ENCODE measurements at regions not wholly inside any gene's neighbourhood (a gene's known extent, or its start where the extent isn't known, plus 50 kb on each side); places are given as distances from the start of the nearest gene placed in this dataset.

DNA sequence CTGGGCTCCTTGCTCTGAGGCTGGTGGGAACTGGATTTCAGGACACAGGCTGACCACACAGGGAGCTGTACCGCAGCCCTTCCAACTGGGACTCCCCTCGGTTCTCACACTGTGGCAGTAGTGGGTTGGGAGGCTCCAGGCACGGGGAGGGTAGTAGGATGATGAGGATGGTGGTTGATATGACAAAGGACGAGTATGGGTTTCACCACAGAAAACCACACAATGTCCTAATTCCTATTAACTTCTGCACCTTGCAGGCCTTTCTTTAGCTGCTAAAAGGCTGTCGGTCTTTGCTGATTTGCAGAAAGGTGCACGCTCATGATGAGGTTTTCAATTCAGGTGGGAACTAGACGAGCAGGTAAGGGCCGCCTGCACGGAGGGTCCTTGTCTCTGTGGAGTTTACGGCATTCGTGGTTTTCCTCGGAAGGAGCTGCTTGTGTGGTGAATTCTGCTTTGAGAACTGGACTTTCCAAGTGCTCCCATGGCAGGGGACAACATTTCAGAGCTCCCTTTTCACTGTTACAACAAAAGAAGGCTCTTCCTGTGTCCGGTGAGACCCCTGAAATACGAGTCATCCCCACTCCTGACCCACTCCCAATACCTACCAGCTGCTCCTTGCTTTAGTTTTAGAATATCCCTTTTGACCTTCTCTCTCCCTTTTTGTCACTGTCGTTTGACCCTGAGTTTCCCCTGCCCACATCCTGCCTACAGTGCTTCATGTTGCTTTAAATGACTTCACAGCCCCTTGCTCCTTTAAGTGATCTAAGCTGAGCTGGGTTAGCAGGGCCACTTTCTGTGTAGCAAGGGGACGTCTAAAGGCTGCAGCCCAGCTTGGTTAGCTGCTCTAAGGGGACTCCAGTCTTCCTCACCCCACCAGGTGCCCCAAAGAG, 125.1 kb downstream of the MRPS6 start:
- WGBS: 77% methylated on average over 16 of the region's 16 CpGs
- Histone ChIP-seq H3K9me3 (no peaks in the 10 kb centered on the region), H3K27ac (no peak overlapping the region), H3K4me3 (no peak overlapping the region), H3K27me3 (replicated peaks; ENCODE audit: insufficient read depth) (no peaks in the 10 kb centered on the region), H3K36me3 (no peaks in the 10 kb centered on the region), H3K4me1 (replicated peaks) (no peaks in the 10 kb centered on the region)
- TF ChIP-seq, protein P1, sequence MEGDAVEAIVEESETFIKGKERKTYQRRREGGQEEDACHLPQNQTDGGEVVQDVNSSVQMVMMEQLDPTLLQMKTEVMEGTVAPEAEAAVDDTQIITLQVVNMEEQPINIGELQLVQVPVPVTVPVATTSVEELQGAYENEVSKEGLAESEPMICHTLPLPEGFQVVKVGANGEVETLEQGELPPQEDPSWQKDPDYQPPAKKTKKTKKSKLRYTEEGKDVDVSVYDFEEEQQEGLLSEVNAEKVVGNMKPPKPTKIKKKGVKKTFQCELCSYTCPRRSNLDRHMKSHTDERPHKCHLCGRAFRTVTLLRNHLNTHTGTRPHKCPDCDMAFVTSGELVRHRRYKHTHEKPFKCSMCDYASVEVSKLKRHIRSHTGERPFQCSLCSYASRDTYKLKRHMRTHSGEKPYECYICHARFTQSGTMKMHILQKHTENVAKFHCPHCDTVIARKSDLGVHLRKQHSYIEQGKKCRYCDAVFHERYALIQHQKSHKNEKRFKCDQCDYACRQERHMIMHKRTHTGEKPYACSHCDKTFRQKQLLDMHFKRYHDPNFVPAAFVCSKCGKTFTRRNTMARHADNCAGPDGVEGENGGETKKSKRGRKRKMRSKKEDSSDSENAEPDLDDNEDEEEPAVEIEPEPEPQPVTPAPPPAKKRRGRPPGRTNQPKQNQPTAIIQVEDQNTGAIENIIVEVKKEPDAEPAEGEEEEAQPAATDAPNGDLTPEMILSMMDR (IDR thresholded peaks at IDR 0.05): no peak
- no peak for TF ChIP-seq POLR2AphosphoS5 (IDR thresholded peaks at IDR 0.05)
- no peak for TF ChIP-seq POLR2A (IDR thresholded peaks at IDR 0.05)
- intact Hi-C loops (cut with DNase I): no loop called here
- DNase-seq (ENCODE audit: low spot score): no peak

DNA sequence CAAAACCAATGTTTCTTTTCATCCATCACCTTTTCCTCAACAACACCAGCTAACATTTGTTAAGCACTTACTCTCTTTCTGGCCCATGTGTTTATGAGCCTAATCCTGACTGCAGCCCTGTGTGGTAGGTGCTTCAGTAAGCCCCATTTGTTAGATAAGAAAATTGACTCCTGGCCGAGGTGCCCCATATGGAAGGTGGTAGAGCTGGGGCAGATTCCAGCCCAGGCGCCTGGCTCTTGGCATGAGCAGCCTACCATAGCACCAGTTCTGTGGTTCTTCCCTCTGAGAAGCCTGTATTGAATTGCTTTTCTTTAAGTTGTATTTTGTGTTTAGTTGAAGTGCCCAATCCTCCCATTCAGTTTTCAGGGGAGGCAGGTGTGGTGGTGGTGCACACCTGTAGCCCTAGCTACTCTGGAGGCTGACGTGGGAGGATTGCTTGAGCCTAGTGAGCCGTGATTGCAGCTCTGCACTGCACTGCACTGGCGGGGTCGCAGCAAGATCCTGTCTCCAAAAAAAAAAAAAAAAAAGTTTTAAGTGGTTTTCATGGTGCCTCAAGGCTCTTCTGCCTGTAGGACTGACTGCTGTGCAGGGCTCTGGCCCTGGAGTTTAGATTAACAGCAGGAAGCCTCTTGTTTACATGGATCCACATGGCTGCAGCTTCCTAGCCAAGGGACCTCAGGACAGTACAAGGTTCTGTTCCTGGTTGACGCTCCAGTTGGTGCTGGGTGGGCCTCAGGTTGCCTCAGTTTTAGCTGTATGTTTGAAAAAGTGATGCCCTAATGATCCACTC, 125.9 kb downstream of the MRPS6 start:
- WGBS: 92% methylated on average over 7 of the region's 7 CpGs
- H3K4me1 ChIP-seq (replicated peaks): no peaks in the 10 kb centered on the region

DNA sequence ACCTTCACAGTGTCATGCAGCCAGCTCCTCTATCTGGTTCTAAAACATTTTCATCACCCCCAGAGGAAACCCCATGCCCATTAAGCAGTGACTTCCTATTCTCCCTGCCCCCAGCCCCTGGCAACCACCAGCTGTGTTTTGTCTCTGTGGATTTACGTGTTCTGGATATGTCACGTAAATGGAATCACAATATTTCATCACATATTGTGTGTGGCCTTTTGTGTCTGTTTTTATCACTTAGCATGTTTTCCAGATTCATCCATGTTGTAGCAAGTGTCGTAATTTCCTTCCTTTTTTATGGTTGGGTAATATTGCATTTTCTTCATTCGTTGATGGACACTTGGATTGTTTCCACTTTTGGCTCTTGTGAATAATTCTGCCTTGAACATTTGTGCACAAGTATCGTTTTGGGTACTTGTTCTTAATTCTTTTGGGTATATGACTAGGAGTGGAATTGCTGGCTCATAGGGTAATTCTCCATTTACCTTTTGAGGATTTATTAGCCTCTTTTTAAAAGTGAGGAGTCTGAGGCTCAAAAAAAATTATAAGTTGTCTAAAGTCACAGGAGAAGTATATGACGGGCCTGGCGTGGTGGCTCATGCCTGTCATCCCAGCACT, 127.0 kb downstream of the MRPS6 start:
- TF ChIP-seq POLR2A (IDR thresholded peaks at IDR 0.05) (no peak), POLR2AphosphoS5 (IDR thresholded peaks at IDR 0.05) (no peak)
- TF ChIP-seq, protein P1 (IDR thresholded peaks at IDR 0.05): no peak
- no peak overlapping the region for H3K27ac ChIP-seq
- WGBS: 85% methylated on average over 7 of the region's 7 CpGs
- H3K9me3 ChIP-seq: no peaks in the 10 kb centered on the region
- H3K4me1 ChIP-seq (replicated peaks): no peaks in the 10 kb centered on the region
- H3K27me3 ChIP-seq (replicated peaks; ENCODE audit: insufficient read depth): no peaks in the 10 kb centered on the region
- DNase-seq (ENCODE audit: low spot score): no peak
- H3K4me3 ChIP-seq: no peak overlapping the region
- intact Hi-C loops (cut with DNase I): loop anchor here (5.0 kb wide), 2 partner anchors 147 to 253 kb away; no protein-coding TSS in a partner anchor
- H3K36me3 ChIP-seq: no peaks in the 10 kb centered on the region

More for the DNA sequence above, 125.9 kb downstream of the MRPS6 start:
- Histone ChIP-seq H3K27ac (no peak overlapping the region), H3K9me3 (no peaks in the 10 kb centered on the region), H3K36me3 (no peaks in the 10 kb centered on the region), H3K27me3 (replicated peaks; ENCODE audit: insufficient read depth) (no peaks in the 10 kb centered on the region), H3K4me3 (no peak overlapping the region)
- TF ChIP-seq POLR2A (IDR thresholded peaks at IDR 0.05) (no peak), POLR2AphosphoS5 (IDR thresholded peaks at IDR 0.05) (no peak)
- TF ChIP-seq, protein P1 (IDR thresholded peaks at IDR 0.05): no peak
- intact Hi-C loops (cut with DNase I): no loop called here
- no peak for DNase-seq (ENCODE audit: low spot score)

DNA sequence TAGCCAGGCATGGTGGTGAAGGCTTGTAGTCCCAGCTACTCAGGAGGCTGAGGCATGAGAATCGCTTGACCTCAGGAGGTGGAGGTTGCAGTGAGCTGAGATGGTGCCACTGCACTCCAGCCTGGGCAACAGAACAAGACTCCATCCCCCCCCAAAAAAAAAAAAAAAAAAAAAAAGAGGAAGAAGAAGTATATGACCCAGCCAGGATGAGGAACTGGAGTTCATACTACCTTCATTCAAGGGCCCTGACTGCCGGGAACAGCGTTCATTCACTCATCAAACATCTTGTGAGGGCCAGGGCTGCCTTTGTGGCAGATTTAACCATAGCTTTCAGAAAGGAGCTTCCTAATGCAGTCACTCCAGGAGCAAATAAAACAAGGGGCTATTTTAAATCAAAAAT, 127.6 kb downstream of the MRPS6 start:
- H3K4me1 ChIP-seq (replicated peaks): no peaks in the 10 kb centered on the region
- intact Hi-C loops (cut with DNase I): loop anchor here (5.0 kb wide), 2 partner anchors 146 to 254 kb away; no protein-coding TSS in a partner anchor
- TF ChIP-seq POLR2AphosphoS5 (IDR thresholded peaks at IDR 0.05) (no peak), POLR2A (IDR thresholded peaks at IDR 0.05) (no peak)
- TF ChIP-seq, protein P1 (IDR thresholded peaks at IDR 0.05): no peak
- no peak for DNase-seq (ENCODE audit: low spot score)
- H3K27ac ChIP-seq: peak overlapping the region in 1 of 2 donors; percentile 70
- no peak overlapping the region for H3K4me3 ChIP-seq
- no peaks in the 10 kb centered on the region for H3K36me3 ChIP-seq
- 85% methylated on average over 3 of the region's 3 CpGs for WGBS
- no peaks in the 10 kb centered on the region for H3K27me3 ChIP-seq (replicated peaks; ENCODE audit: insufficient read depth)
- H3K9me3 ChIP-seq: no peaks in the 10 kb centered on the region

All from prostate gland (tissue), 2 donors.